ENCODE measurements at regions not wholly inside any gene's neighbourhood (a gene's known extent, or its start where the extent isn't known, plus 50 kb on each side); places are given as distances from the start of the nearest gene placed in this dataset.

DNA sequence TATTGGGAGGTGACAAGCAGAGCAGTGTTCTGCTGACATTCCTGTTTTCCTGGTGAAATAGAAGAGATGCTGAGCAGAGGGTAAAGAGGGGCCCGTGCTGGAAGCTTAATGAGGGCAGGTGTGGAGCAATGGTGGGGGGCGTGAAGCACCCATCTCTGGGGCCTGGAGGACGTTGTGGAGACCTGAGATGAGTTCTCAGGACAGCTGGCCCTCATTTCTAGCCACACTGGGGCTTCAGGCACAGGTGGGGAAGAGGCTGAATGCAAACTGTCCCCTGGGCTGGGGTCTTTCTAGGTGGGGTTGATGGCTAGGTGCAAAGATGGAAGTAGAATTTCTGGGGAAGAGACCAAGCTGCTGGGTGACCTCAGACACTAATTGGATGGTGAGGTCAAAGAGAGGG is 274.2 kb upstream of the TCERG1L start:
- DNase-seq = no peak

DNA sequence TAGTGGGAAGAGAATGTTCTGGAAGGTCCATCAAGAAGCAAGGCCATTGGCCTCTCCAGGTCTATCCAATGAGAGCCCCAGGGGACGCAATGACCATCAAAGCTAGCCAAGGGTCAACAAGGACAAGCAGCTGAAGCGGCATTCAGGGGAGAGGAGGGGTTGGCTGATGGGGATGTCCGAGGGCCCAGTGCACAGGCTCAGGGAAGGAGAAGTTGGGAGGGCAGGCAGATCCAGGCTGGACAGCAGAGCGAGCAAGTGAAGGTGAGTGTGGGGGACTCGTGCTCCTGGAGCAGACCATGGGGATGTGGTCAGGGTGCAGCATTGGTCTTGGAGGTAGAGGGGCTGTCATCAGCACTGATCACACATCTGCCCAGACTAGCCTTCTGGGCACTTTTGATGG is 275.4 kb upstream of the TCERG1L start:
- DNase-seq = no peak

DNA sequence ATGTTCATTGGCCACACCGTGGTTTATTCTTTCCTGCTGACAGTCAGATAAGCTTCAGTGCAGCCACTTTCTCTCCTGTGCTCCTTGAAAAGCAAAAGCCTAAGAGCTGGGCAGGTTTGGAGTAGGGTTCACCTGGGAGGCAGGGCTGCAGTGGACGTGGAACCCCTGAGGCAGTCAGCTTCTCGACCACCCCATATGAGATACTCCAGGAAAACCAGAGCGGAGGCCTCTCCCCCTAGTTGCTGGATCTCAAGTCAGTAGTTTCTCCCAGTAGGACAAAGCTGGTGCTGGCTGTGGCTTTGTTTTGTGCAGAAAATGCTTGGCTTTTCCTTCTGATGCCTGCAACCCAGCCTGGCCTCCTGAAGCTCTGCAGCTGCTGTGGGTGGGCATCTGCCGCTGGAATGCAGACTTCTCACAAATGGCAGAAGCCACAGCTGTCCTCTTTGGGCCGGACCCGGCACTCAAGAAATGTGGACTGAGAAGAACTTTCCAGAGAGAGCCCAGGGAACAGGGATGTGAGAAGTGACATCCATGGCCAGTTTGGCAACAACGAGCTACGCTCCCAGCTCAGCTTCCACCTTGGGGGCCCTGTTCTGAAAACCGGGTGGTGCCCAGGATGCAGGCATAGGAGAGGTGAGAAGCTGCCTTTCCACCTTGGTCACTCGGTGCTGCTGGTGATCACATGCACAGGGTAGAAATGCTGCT is 276.6 kb upstream of the TCERG1L start:
- no peak for DNase-seq

DNA sequence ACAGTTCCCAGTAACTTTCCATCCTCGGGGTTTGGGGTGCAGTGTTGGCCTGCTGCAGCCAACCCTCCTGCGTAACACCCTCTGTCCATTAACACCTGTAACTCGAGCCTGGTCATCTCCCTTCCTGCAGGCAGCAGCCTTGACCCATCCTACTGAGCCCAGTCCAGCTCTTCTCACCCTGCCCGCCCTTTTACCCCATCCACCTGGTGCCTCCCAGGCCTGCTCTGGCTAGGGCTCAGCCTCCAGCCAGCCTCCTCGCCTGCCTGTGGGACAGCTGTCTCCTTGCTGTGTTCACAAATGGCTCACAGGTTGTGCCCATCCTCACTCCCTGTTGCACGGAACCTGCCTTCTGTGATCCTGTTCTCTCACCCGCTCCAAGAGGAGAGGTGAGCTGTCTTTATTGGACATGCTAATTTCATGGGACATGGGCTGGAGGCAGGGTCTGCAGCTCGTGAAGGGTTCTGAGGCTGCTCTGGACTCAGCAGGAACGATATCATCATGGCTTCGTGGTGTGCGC is 277.2 kb upstream of the TCERG1L start:
- no peak for DNase-seq

DNA sequence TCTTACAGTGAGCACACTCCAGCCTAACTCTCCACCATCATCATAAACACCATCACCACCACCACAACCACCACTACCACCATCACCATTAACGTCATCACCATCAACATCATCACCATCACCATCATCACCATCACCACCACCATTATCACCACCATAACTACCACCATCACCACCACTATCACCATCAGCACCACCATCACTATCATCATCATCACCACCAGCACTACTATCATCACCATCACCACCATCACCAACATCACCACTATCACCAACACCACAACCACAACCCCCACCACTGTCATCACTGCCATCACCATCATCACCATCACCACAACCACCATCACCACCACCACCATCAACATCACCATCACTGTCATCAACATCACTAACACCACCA is 279.0 kb upstream of the TCERG1L start:
- no peak for DNase-seq

DNA sequence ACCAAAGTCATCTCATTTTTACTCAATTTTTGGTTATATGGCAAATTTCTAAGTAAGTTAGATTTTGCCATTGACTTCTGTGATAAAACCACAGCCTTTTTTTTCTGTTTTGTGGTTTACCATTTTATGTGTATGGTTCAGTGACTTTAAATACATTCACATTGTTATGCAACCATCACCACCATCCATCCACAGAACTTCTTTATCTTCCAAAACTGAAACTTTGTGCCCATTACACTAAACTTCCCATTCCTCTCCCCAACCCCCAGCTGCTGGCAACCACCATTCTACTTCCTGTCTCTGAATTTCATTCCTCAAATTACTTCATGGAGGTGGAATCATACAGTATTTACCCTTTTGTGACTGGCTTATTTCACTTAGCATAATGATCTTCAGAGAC is 280.4 kb upstream of the TCERG1L start:
- no peak for DNase-seq

DNA sequence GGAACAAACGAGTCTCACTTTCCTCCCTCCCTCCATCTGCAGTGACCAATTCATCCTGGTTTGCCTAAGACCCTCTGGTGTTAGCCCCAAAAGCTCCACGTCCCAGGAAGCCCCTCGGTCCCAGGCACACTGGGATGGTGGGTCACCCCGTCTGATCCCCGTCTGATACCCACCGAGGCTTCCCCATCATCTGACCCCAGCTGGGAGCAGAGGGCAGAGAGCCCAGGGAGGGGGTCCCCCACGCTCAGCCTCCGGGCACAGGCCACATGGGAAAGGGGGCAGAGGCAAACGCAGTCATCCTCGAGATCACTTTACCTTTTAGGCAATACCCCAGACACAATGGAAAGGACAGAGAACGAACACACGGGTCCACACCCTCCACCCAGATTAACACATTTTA is 291.6 kb upstream of the PPP2R2D start:
- DNase-seq = no peak

DNA sequence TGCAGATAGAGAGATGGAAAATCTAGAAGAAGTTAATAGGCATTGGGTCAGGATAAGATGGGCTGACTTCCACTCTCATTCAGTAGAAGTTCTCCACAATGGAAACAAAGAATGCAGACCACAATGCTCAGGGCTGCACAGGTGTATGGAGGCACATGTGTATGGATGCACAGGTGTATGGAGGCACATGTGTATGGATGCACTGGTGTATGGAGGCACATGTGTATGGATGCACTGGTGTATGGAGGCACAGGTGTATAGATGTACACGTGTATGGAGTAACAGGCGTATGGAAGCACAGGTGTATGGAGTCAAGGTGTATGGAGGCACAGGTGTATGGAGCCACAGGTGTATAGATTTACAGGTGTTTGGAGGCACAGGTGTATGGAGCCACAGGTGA is 285.7 kb upstream of the PPP2R2D start:
- no peak for DNase-seq

DNA sequence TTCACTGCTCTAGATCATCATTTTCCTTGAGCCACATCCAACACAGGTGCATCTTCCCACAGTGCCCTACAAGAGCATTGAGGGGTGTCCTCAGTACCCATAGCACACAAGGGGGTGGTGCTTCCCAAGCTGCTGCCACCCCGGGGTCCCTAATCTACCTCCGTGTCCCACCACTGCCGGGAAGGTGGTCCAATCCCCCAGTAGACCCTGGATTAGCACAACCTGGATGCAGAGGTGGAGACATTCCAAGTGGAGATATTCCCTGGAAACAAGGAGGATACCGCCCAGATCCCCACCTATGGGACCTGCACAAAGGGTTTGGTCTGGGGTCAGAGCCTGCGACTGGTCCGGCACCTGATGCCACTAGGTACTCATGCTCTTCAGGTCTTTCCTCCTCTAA is 284.8 kb upstream of the PPP2R2D start:
- DNase-seq = no peak

DNA sequence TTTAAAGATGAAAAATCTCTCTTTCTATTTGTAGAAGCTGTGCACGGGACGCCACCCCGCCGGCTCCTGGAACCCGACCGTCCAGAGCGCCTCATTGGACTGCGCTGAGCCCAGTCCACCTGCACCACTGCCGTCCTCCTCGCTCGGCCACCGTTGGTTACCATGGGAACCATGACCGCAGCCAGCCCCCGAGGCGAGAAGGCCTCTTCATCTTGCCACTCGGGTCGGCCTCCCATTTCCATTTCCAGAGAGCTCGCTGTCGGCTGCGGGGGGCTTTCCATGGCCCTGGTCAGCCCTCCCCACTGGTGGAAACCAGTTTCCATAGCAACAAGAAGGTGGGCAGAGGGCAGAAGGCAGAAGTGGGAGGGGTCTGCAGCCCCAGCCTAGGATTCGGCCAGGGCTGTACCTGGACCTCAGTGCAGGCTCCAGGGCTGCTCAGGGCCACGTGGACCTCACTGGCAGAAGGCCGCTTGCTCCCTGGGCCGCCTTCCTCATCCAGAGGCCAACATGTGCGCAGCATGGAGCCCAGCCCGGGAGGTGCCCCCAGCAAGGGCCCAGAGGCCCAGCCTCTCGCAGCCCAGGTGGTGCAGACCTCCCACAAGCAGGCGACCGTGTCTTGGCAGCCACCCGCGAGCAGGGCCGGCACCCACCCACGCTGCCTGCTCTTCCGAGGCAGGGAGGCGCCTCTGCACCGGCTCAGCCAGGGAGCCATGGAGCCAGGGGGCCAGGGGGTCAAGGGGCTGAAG is 283.5 kb upstream of the PPP2R2D start:
- DNase-seq = no peak

DNA sequence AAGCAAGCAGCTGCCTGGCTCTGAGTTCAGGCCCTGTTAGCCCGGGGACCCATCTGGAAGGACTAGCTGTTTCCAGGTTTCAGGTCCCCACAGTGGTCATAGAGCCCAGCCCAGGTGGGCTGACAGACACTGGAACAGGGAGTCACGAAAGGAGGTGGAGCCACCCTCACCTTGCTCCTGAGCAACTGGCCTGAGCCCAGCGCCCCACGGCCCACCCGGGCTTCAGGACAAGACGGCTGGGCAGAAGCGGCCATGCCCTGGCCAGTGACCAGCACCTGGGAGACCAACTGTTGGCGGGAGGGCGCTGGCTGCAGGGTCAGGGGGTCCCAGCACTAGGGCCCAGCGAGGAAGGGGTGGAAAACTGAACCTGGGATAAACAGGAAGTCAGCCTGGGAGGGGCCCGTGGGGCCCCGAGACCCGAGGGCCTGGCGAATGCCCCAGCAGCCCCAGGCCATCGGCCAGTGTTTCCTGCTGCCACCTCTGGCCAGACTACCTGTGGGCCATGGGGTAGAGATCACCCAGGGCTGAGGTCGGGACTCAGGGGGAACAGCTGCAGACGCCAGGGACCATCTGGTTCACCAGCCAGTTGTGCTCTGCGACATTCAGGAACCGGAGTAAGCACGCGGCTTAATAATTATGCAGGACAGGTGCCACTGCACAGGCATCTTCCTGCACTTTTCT is 282.1 kb upstream of the PPP2R2D start:
- no peak for DNase-seq

DNA sequence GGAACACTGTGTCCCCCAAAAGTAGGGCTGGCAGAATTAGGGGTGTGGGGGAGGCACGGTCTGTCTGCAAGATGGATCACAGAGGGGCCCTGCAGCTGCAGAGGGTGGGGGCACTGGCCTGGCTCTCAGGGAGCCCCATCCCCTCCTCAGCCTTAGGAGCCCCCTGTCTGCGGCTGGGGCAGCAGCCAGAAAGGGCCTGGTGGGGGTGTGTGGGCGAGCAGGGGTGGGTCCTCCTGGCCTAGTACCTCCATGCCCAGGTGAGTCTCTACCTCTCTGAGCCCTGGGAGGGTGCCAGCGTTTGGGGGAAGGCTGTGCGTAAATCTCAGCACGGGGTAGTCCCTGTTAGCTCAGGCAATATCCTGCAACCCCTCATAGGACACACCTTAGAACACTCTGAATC is 280.5 kb upstream of the PPP2R2D start:
- no peak for DNase-seq

DNA sequence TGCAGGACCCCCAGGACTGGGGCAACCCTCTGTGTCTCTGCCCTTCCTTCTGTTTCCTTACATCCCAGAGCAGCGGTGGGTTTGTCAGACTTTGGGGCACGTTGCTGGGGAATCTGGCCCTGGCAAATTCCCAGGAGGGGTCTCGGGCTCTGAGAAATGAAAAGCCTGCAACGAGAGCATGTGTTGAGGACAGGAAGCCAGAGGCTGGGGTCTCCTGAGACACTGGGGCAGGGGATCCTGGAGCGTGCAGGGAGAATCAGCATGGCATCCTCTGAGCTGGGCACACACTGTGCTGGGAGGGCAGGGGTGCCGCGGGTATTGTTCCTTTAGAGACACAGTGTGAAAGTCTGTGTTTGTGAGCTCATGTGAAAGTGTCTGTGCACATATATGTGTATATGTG is 279.9 kb upstream of the PPP2R2D start:
- DNase-seq = no peak

DNA sequence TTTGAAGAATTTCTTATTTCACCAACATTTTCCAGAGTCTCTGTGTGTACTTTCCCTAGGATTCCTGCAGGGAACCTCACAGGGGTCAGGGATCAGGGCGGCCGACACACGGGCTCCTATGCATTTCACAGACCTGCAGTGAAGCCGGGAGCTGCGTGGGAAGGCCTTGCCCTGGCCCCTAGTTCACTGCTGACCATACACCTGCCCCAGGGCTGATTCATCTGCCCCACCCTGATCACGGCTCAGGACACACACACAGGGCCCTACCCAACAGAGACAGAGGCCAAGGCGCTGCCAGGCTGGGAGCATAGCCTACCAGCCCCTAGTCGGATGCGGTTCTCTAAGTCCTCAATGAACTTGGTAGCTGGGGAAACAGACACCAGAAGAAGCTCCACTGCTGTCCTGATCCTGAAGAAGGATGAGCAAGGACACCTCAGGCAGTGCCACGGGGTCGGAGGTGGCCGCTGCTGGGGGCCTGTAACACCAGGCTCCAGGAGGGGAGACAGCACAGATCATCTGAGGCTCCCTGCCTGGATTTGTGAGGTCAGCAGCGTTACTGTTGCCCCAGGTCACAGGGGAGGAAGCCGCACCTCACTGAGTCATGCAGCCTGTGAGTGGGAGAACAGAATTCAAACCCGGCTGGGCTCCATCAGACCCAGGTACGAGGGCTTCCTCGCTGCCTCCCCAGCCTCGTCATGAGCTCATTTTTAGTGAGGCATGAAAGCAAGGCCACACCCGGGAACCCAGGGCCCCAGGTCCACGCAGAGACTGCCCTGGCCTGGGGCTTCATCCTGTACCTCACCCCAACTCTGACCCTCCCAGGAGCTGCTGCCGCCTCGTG is 278.8 kb upstream of the PPP2R2D start:
- DNase-seq = no peak

DNA sequence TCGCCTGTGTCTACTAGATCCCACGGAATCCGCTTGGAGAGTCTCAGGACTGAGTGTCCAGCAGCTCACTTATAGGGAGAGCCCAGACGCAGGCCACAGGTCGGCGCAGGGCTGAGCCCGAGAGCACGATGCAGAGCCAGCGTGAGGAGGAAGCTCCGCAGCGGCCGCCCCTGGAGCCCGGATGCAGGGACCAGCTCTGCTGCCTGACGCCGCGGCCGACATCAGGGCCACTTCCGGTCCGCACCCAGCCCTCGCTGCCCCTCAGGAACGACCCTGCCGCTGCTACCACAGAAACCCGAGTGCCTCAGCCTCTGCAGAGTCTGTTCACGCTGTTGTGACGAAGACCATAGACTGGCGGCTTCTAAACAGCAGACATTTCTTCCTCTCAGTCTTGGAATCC is 275.8 kb upstream of the PPP2R2D start:
- DNase-seq = no peak

DNA sequence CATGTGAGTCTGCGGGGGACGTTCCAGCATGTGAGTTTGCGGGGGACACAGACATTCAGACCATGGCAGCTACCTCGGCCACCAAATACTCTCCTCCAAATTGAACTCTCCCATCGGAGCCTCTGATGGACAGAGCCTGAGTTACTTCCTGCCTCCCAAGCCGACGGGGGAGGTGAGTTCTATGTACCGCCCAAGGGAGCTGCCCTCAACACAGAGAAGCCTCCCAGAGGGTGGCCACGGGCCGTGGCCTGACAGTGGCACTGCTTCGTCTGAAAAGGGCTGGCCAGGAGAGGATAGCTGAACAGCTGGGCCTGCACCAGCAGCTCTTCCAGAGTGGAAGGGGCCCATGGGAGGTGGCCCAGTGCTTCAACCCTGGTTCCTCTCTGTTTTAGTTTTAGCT is 274.5 kb upstream of the PPP2R2D start:
- no peak for DNase-seq

DNA sequence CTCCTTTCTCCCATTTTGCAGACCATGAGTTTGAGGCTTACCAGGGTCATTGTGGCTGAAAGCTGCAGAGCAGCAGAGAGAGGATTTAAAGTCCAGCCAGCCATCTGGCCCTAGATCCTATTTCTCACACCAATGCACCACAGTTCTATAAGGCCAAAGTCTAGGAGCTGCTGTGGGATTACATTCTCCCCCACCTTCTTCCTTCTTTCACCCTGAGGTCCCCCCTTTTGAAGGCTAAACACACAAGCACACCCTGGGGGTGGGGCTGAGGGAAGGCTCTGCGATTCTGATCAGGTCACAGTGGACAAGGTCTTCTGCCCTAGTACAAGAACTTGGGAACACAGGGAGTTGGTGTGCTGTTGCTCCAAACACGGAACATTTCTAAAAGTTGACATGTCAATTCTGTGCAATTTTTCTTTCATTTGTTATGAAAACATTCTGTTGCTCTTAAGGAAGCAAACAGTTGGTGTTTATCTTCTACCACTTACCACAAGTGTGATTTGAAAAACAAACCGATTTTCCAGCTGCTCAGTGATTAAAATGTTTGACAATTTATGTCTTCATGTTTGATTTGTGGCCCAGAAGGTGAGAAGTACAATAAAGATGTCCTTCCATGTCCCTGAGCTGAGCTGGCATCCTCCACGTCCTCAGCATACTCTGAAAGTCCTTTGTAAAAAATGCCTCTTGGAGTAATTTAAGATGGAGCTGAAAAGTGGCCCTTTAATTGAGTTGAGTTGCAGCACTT is 271.6 kb upstream of the PPP2R2D start:
- DNase-seq = no peak

DNA sequence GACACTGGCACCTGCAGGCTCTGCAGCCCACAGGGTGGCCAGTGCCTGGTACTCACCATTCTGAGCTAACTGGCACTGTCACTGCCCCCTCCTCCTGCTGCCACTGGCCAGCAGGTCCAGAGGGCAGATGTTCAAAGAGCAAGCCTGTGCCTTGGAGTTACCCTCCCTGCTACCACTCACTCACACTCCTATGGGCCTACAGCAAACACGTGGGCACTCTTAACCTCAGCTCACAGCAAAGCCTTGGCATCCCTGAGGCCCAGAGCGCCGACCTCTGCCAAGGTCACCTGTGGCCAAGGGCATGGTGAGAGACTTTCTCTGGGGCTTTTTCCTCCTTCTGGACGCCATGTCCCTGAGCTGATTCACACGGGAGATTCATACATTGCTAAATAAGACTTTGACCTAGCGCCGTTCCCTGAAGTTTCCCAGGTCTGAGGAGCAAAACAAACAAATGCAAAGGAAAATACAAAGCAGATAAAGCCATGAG is 270.0 kb upstream of the PPP2R2D start:
- DNase-seq = no peak

DNA sequence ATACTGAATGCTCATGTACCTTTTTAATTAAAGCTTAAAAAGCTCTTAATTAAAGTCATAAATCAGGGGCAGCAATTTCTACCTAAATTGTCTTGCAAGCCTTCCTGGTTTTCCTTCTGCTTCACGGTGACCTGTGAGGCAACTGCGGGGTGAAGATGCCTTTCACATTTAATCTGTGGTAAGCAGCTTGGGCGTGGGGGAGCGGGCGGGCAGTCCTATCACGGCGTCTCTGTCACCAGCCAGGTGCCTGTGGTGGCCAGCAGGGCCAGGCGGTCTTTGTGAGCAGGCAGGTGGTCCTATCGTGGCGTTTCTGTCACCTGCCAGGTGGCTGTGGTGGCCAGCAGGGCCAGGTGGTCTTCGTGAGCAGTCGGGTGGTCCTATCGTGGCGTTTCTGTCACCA is 269.2 kb upstream of the PPP2R2D start:
- no peak for DNase-seq

DNA sequence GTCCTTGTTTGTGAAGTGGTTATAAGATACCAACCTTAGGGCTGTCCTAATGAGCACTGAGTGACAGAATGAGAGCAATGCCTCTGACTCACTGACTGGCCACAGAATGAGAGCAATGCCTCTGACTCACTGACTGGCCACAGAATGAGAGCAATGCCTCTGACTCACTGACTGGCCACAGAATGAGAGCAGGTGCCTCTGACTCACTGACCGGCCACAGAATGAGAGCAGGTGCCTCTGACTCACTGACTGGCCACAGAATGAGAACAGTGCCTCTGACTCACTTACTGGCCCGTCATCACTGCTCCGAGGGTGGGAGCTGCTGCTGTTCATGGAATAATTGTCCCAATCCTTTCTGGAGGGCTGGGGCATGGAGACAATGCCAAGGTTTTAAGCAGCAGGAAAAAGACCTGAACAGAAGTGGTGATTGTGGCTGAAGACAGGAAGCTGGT is 265.2 kb upstream of the PPP2R2D start:
- no peak for DNase-seq

DNA sequence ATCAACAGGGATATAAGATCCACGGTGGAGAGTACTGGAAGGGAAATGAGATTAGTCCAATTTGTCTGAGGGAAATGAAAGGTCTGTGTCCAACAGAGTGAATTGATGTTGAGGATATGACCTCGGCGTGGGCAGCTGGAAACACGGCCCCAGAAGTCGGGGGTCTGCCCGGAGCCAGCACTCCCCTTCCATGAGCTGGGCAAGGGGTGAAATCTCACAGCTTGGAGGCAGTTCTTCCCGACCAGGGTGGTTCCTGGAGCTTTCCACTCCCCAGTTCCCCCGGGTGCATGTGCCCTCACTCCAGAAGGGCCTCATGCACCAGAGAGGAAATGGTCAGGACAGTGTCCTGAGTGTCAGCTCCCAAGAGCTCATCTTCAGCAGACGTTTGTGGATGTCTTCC is 264.7 kb upstream of the PPP2R2D start:
- no peak for DNase-seq
